ENCODE measurements at regions not wholly inside any gene's neighbourhood (a gene's known extent, or its start where the extent isn't known, plus 50 kb on each side); places are given as distances from the start of the nearest gene placed in this dataset.

DNA sequence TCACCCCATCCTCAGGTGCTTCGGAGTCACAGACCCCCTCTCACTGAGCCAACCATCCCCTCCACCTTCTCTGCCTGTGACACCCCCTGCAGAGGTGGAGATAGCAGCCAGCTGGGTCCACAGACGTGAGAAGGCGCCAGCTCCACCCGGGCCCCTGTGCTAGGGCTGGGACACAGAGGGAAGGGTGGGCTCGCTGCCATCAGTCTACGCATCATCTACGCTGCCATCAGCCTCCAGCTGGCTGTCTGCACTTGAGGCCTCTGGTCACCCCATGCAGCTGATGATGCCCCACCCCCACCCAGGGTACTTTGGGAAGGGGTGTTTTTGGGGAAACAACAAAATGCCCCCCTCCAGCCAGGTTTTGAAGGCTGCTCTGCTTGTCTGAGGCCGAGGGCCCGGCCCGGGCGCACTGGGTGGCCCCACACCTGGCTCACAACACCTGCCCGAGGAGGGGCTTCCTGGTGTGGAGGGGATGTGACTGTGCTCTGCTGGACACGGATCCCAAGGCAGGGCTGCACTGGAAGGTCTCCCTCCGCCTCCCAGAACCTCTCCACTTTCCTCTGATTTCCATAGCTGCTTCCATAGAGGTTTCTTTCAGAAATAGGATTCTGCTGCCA is 163.4 kb upstream of the IQSEC1 start:
- TF ChIP-seq, protein P1, sequence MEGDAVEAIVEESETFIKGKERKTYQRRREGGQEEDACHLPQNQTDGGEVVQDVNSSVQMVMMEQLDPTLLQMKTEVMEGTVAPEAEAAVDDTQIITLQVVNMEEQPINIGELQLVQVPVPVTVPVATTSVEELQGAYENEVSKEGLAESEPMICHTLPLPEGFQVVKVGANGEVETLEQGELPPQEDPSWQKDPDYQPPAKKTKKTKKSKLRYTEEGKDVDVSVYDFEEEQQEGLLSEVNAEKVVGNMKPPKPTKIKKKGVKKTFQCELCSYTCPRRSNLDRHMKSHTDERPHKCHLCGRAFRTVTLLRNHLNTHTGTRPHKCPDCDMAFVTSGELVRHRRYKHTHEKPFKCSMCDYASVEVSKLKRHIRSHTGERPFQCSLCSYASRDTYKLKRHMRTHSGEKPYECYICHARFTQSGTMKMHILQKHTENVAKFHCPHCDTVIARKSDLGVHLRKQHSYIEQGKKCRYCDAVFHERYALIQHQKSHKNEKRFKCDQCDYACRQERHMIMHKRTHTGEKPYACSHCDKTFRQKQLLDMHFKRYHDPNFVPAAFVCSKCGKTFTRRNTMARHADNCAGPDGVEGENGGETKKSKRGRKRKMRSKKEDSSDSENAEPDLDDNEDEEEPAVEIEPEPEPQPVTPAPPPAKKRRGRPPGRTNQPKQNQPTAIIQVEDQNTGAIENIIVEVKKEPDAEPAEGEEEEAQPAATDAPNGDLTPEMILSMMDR (conservative IDR thresholded peaks at IDR 0.05), result no peak
- no peak for TF ChIP-seq ZFX (IDR thresholded peaks at IDR 0.05)
